Activated CD8-positive, alpha-beta memory T cell treated with anti-CD3 and anti-CD28 coated beads for 36 hours (primary cell): ENCODE measurements at regions not wholly inside any gene's neighbourhood (a gene's known extent, or its start where the extent isn't known, plus 50 kb on each side); places are given as distances from the start of the nearest gene placed in this dataset.

Experiments
- CTCF ChIA-PET: fragments of 350-600 bp; sonication (Branson Sonifier 250); formaldehyde crosslinking; loops from one replicate; lab custom pipeline; 2021; ENCODE audit warnings: antibody characterized with exemption; lab: Charles Lee
- POLR2A ChIA-PET: fragments of 350-600 bp; sonication (Branson Sonifier 250); formaldehyde crosslinking; loops from one replicate; lab custom pipeline; 2021; ENCODE audit warnings: antibody characterized with exemption; lab: Charles Lee

DNA sequence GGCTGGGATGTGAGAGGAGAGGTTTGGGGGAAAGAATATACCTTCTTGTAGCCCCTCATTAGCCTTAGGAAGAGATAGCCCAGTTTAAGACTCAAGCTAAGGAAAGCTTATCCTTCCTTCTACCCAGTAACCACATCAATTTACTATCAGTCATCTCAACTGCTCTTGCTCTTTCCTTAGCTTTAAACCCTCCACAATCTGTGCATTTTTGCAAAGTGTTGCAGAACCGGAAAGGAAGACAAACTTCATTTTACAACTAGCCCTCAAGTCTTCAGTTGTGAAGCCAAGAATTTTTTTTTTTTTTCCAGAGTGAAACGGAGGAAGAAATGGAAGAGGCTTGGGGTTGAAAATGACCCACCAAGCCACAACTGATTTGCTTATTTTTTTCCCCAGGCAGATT is 137.0 kb upstream of the LMO4 start:
- CTCF ChIA-PET, result no interaction called here
- POLR2A ChIA-PET, result interaction anchor here (0.7 kb wide), 1 partner anchor 517 kb away, joined by 4 read pairs; no protein-coding TSS in a partner anchor

DNA sequence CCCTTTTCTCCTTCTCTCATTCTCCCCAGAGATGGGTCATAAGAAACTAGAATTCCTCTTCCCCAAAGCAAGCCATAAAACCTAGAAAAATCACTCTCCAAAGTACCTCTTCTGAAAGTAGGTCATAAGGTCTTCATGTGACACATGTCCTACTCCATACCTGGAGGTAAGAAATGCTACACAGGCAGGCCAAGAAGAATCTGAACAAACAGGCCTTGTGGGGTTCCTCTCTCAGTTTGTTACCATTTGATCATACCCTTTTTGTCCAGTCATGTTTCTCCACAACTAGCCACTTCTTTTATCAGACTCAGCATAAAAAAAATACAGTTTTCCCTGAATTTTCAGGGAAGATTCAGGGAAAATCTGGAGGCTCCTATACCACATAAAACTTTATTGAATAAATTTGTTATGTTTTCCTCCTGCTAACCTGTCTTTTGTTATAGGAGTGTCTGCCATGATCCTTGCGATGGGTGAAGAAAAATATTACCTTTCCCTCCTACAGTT is 134.4 kb upstream of the LMO4 start:
- POLR2A ChIA-PET, result no interaction called here
- CTCF ChIA-PET, result no interaction called here

DNA sequence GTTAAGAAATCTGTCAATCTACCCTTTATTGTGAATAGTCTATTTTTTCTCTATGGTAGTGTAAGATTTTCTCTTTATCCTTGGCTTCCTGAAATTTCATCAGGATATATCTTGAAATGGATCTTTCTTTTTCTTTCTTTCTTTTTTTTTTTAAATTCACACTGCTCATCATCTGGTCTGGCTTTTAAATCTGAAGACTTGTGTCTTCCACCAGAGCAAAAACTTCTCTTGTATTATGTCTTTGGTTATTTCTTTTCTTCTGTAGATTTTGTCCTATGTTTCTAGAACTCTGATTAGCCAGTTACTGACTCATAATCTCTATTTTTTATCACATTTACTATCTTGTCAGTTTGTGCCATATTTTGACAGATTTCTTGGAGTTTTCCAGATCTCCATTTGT is 133.8 kb upstream of the LMO4 start:
- ChIA-PET POLR2A (no interaction called here), CTCF (no interaction called here)

DNA sequence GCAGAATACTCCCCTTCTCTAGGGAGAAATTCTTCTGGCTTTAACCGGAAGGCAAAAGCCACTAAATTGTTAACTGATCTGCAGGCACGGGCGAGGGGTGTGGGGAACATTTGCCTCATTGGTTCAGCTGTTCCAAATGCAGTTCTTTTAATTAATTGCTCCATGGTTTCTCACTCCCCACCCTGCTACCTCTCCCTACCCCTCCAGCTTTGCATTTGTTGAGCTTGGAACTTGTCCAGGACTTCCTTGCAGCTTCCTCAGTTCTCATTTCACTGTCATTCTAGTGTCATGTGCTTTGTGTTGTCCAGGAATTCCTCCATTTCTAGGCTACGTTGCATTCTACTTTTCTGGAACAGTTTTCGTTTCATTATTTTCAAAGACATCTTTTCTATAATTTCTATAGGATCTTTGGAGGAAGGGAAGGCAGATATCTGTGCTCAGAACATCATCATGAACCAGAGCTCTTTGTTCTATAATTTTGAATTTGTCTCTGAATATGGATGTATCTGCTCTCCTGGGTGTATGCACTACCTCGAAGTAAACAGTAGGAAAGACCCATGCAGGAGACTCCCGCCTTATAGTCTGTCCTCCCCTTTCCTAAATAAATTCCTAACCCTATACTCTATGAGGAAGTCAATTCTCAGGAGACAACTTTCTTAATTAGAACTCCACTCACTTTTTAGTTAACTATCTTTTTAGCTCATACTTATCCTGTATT is 132.4 kb upstream of the LMO4 start:
- ChIA-PET POLR2A (no interaction called here), CTCF (no interaction called here)

DNA sequence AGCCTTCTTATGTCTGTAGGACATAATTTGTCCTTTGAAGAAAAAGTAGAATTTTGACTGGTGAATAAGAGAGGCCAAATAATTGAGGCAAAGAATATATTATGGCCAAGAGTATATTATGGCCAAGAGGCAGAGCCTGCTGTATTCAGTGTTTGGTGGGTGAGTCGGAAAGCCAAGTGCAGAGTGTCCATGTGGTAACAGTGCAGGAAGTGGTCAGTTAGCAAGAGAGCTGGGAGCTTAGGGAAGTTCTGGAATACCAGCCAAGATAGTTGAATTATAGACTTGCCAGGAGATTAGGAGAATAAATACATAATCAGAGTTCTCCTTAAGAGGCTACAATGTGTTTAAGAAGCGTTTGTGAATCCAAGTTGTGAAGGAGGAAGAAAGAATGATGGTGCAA is 131.5 kb upstream of the LMO4 start:
- POLR2A ChIA-PET, result no interaction called here
- CTCF ChIA-PET, result no interaction called here

DNA sequence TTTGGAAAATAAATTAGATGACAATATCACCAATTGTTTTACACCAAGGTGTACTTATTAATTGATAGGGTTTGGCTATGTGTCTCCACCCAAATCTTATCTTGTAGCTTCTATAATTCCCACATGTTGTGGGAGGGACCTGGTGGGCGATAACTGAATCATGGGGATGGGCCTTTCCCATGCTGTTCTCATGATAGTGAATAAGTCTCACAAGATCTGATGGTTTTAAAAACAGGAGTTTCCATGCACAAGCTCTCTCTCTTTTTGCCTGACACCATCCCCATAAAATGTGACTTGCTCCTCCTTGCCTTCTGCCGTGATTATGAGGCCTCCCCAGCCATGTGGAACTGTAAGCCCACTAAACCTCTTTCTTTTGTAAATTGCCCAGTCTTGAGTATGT is 131.0 kb upstream of the LMO4 start:
- ChIA-PET CTCF (no interaction called here), POLR2A (no interaction called here)

DNA sequence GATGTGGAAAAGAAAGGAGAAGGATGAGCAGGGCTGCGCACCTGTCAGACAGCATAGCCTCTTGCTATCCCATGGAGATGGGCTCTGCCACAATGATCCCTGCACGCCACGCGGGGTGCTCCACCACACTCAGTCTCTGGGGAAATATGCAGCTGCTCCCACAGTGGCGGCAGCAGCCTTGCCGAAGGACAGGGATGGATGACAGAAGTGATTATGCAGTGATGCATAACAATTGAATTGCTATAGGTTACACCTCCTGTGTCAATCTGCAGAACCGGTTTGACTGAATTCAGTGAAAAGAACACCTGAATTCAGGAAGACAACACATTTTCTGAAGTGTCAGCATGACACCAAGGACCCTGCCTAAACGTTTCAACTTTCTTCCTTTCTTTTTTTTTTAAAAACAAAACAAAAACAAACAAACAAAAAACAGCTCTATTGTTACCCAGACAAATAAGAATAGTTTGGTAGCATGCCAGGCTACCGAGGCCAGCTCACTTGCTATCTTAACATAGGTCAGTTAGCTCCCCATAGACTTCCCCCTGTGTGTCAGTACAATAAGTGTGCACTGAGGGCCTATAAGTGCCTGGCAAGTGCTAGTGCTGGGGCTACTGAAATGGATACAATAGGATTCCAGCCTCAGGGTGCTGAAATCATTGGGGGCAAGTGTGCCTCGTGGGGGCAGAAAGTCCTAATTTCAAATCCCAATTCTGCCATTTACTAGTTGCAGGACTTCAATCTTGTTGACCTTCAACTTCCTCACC is 127.6 kb upstream of the LMO4 start:
- ChIA-PET CTCF (no interaction called here), POLR2A (no interaction called here)

DNA sequence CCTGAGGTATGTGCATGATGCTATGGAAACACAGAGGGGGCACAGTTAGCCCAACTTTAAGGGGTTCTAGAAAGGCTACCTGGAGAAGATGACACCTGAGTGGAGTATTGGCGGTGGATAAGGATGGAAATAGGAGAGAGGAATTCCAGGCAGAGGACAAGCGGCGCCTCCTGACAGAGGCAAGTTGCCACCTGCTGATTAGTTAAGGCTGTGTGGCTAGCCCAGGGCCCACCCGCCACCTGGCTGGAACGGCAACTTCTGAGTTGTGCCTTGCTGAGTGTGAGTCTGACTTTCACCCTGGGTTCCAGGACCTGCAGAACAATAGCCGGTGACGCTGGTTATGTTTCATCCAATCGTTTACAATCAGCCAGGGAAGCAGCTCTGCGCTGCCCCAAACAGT is 126.9 kb upstream of the LMO4 start:
- ChIA-PET POLR2A (no interaction called here), CTCF (no interaction called here)

DNA sequence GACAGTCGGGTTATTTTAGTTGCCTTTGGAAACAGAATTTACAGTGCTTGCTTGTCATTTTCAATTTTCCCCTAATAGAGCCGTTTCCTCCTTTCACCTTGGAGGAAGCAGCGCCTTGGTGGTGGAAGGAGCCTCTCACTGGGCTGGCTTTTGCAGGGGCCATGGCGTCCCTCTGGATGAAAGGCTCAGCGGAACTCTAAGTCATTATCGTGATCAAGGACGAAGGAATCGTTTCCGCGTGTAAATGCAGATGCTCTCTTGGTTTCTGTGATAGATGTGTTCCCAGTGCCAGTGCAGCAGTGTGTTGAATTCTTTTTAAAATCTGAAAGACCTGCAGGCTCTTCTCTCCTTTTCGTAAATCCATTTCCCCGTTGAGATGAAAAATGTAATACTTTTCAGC is 126.2 kb upstream of the LMO4 start:
- POLR2A ChIA-PET, result no interaction called here
- CTCF ChIA-PET, result no interaction called here

DNA sequence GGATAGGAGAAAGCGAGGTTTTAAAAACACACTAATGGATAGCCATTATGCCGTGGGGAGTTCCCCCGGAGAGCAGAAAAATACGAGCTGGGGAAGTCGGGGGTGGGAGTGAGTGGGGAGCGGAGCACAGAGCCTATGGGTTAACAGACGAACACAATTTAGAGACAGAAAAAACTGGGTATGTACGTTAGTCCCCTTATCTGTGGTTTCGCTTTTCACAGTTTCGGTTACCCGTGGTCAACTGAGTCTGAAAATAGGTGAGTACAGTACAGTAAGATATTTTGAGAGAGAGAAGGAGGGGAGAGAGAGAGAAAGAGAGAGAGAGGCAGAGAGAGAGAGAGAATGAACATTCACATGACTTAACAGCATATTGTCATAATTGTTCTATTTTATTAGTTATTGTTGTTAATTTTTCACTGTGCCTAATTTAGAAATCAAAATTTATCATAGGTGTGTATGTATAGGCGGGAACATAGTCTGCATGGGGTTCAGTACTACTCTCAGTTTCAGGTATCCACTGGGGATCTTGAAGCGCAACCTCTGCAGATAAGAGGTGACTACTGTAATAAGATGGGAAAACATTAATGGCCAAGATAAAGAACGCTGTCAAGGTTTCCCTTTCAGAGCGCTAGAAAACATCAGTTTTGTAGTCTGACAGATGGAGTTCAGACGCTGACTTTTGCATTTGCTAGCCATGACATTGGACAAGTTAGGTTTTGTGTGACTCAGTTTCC is 125.6 kb upstream of the LMO4 start:
- ChIA-PET POLR2A (no interaction called here), CTCF (no interaction called here)

DNA sequence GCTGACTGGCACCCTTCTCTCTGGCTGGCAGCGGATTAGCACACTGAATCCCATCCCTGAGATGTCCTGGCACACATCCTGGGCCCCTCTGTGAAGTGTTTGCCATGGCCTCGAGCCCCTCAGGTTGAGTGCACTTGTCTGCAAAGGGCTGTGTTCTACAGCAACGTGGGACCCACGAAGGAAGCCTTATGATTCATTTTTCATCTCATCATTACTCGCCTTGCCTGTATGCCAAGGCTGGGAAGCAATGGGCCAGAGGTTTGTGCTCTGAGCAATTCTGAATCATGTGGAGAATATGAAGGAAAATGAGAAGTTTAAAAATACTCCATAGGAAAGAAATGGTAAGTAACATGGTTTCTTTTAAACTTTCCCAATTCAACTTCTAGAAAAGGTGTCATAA is 124.8 kb upstream of the LMO4 start:
- POLR2A ChIA-PET, result no interaction called here
- CTCF ChIA-PET, result no interaction called here

DNA sequence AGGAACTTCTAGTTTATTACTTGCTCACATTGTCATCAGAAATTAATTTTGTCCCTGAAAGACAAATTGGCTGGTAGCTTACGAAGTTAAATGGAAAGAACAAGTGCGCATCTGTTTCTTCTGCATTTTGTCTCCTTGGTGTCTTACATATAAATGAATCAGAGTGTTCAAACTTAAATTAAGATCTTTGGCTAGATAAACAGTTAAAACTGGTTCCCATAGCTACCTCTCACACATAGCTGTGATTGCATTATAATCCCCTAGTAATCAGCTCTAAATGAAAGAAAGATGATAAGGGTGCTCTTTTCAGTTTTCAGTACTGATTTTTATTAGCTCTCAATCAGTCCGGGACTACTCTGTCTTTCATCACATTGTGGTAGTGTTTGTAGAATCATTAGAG is 124.2 kb upstream of the LMO4 start:
- ChIA-PET POLR2A (no interaction called here), CTCF (no interaction called here)

DNA sequence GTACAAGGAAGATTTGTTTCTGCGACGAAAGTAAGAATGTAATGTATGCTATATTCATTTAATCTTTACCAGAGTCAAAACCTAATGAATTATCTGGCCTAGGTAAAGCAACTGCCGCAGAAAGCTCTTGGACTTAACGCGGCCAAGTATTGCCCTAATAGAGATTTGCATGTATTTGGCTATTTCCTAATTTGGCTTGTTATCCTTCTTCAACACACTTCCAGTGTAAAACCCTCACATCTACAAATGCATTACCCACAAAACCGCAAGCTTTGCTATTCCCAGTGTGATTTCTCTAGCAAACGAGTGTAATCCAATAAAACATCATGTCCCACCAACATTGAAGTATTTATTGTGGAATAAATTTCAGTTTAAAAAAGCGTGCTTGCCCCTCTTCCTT is 123.8 kb upstream of the LMO4 start:
- POLR2A ChIA-PET, result no interaction called here

DNA sequence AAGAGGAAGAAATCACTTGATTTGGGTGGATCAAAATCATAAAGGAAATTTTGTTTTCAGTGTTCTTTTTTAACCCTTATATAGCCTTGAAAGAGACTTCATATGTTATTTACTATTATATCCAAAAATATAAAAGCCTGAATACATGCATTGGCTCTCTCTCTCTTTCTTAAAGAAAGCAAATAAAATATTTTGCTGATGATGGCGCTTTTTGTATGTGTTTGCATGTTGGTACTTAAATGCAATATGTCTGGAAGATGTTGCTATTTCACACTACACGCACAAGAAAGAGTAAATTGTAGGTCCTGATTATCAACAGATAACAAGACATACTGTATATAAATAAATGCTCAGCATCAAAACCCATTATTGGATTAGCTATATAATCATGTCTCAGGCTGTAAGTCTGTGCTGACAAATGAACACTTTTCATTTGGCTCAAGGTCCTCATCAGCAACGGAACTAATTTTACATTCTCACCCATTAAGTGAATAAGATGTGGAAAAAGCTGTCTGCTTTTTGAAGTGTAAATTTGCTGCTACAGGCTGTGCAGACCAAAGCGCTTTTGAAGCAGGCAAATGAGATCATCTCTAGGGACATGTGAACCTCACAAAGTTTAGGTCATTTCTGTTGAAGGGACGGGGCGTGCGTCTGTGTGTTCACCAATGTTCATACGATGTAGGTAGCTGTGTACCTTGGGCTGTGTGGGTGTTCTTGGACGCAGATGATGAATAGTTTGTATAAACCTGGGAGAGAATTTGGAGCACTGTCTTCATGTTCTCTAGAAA is 122.4 kb upstream of the LMO4 start:
- ChIA-PET POLR2A (no interaction called here), CTCF (no interaction called here)

More for the DNA sequence above, 123.8 kb upstream of the LMO4 start:
- CTCF ChIA-PET, result no interaction called here

DNA sequence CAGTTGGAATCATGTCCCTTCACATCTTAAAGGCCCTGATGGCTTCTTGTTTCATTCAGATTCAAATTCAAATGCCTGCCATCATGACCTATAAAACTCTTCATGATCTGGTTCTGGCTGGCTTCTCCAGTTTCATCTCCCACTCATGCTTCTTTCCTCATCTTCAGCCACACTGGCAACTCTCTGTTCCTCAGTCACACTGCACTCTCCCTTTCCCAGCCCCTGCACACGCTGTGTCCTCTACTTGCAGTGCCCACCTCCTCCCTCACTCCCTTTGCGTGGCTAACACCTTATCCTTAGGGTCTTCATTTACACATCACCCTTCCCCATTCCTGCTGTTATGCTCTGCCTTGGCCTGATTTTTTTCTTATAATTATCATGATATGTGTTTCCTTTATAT is 120.6 kb upstream of the LMO4 start:
- POLR2A ChIA-PET, result no interaction called here
- CTCF ChIA-PET, result no interaction called here

DNA sequence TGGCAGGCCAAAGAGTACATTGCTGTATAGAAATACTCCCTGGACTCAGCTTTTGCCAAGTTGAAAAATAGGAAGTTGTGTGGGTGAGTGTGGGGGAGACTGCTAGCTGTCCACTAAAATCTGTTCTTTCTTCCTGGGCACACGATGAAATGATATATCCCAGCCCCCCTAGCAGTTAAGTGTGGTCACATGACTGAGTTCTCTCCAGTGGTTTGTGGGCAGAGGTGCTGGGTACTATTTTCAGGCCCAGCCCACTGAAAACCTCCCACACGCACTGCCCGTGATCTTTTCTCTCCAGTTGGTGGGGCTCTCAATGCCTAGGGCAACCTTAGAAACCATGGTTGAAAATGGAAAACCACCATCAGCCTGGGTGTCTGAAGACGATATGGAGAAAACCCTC is 119.7 kb upstream of the LMO4 start:
- CTCF ChIA-PET, result no interaction called here

DNA sequence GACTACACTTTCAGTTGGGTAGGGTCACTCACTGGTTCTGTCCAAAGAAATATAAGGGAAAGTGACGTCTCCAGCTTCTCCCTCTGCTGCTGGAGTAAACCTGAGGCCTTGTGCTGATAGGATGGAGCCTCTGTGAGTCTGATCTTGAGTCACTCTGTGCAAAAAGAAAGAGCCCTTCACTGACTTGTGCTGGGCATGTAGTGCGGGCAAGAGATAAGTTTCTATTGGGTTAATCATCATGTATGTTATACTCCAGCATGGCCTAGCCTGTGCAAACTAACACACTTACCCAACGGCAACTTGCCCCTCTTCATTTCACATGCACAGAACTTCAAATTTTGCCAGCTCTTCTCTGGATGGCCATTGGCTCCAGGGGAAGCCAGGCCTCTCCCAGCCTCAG is 118.5 kb upstream of the LMO4 start:
- ChIA-PET CTCF (no interaction called here), POLR2A (no interaction called here)

More for the DNA sequence above, 119.7 kb upstream of the LMO4 start:
- POLR2A ChIA-PET, result no interaction called here

DNA sequence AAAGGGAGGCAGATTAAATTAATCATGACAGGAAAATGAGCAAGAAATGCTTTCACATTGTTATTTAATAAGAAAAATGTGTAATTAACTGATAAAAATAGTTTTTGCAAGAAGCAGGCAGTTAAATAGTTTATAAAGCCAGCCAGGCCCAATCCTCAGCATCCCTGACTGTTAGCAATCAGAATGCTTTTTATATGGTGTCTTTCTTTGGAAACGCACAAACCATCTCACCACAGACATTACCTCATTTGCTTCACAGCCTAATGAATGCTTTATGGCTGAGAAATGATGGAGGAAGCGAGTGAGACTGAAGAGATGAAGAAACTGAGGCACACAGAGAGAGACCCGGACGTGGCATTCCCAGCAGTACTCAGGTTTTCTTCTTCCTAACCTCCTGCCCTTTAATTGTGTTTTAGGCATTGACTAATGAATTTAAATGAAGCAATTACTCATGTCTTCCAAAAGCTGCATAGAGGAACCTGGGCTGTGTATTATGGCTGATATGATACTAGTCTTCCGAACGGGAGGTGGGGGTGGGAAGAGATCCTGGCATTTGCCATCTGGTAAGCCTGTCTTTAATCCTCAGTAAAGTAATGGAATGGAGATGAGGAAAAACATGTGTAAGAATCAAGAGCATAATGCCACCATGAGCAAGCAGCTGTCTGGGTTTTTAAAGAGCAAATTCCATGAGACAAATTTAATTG is 116.1 kb upstream of the LMO4 start:
- ChIA-PET CTCF (no interaction called here), POLR2A (no interaction called here)

DNA sequence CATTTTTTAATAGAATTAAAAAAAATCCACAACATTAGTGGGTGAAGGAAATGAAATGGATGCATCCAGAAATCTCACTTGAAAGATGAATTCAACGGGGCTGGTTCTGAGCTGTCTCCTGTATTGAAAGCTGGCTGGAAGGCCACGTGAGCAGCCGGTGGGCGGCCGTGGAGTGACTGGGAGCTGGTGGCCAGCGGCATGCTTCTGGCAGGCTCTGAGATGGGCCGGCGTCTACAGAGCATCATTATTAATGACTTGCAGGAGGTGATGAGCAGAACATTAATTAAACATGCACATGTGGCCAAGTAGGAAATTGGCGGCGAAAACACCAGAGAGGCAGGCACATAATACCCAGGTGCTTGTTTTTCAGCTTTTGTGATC is 115.6 kb upstream of the LMO4 start:
- POLR2A ChIA-PET, result no interaction called here
- CTCF ChIA-PET, result no interaction called here
